ENCODE measurements at regions not wholly inside any gene's neighbourhood (a gene's known extent, or its start where the extent isn't known, plus 50 kb on each side); places are given as distances from the start of the nearest gene placed in this dataset.

GRCh38 chr6:121609281-121609680 is 173.8 kb downstream of the GJA1 start:
- Histone ChIP-seq H3K27ac (ENCODE audit: low read depth in 1 of 2, low read length in 2 of 2) (no peak overlapping the region), H3K9me3 (ENCODE audit: control insufficient read depth in 4 of 4, low read length in 3 of 4) (no peaks in the 10 kb centered on the region), H3K36me3 (ENCODE audit: control insufficient read depth in 4 of 4, insufficient read depth in 3 of 4, low read depth in 1 of 4, low read length in 3 of 4) (no peaks in the 10 kb centered on the region), H3K9ac (ENCODE audit: low read depth in 1 of 2, low read length in 2 of 2) (no peak overlapping the region), H3K4me1 (ENCODE audit: control insufficient read depth in 4 of 4, insufficient read depth in 4 of 4, low read length in 3 of 4) (no peaks in the 10 kb centered on the region), H3K27me3 (ENCODE audit: control insufficient read depth in 4 of 4, insufficient read depth in 4 of 4, low read length in 3 of 4) (peaks cover 0 to 3% (median 0%) of the 10 kb centered on the region in 4 donors), H3K4me3 (ENCODE audit: low read depth in 1 of 3, low read length in 3 of 3) (no peak overlapping the region)
- TF ChIP-seq RAD21 (IDR thresholded peaks at IDR 0.05) (no peak), FOXA1 (IDR thresholded peaks at IDR 0.05) (no peak), MAX (IDR thresholded peaks at IDR 0.05) (no peak), YY1 (IDR thresholded peaks at IDR 0.05) (no peak), HNF4A (conservative IDR thresholded peaks at IDR 0.05) (no peak), FOXA2 (IDR thresholded peaks at IDR 0.05) (no peak), ATF3 (IDR thresholded peaks at IDR 0.05) (no peak), HNF4G (IDR thresholded peaks at IDR 0.05) (no peak), REST (IDR thresholded peaks at IDR 0.05) (no peak), TAF1 (conservative IDR thresholded peaks at IDR 0.05) (no peak), CTCF (IDR thresholded peaks at IDR 0.05; ENCODE audit: low read depth, low read length, missing input control) (no peak), JUND (IDR thresholded peaks at IDR 0.05) (no peak)
- DNase-seq (ENCODE audit: low spot score) = no peak

- H3K4me3 ChIP-seq (ENCODE audit: low read depth in 1 of 3, low read length in 3 of 3) = no peak overlapping the region
- DNase-seq (ENCODE audit: low spot score) = no peak
- H3K9me3 ChIP-seq (ENCODE audit: control insufficient read depth in 4 of 4, low read length in 3 of 4) = no peaks in the 10 kb centered on the region
- TF ChIP-seq EGR1 (IDR thresholded peaks at IDR 0.05; ENCODE audit: low read depth in 2 of 2) (no peak), FOXA2 (IDR thresholded peaks at IDR 0.05) (no peak), RAD21 (IDR thresholded peaks at IDR 0.05) (no peak), NR2F2 (IDR thresholded peaks at IDR 0.05) (no peak), ZBTB33 (IDR thresholded peaks at IDR 0.05) (no peak), JUND (IDR thresholded peaks at IDR 0.05) (no peak), HNF4G (IDR thresholded peaks at IDR 0.05) (no peak), SP1 (IDR thresholded peaks at IDR 0.05) (no peak), GABPA (IDR thresholded peaks at IDR 0.05 in 1 of 2, conservative IDR thresholded peaks at IDR 0.05 in 1 of 2) (no peak), YY1 (IDR thresholded peaks at IDR 0.05) (no peak), FOXA1 (IDR thresholded peaks at IDR 0.05) (no peak), ATF3 (IDR thresholded peaks at IDR 0.05) (no peak)
- H3K27ac ChIP-seq (ENCODE audit: low read depth in 1 of 2, low read length in 2 of 2) = no peak overlapping the region
- peaks cover 0 to 3% (median 0%) of the 10 kb centered on the region in 4 donors for H3K27me3 ChIP-seq (ENCODE audit: control insufficient read depth in 4 of 4, insufficient read depth in 4 of 4, low read length in 3 of 4)
- H3K9ac ChIP-seq (ENCODE audit: low read depth in 1 of 2, low read length in 2 of 2) = no peak overlapping the region
- H3K36me3 ChIP-seq (ENCODE audit: control insufficient read depth in 4 of 4, insufficient read depth in 3 of 4, low read depth in 1 of 4, low read length in 3 of 4) = no peaks in the 10 kb centered on the region
- H3K4me1 ChIP-seq (ENCODE audit: control insufficient read depth in 4 of 4, insufficient read depth in 4 of 4, low read length in 3 of 4) = no peaks in the 10 kb centered on the region
- 69% methylated on average over 3 of the region's 3 CpGs for WGBS
Observed at GRCh38 chr6:121612927-121613326, 177.5 kb downstream of the GJA1 start.

All from liver (tissue), 8 donors.